ENCODE measurements at regions not wholly inside any gene's neighbourhood (a gene's known extent, or its start where the extent isn't known, plus 50 kb on each side); places are given as distances from the start of the nearest gene placed in this dataset.

DNA sequence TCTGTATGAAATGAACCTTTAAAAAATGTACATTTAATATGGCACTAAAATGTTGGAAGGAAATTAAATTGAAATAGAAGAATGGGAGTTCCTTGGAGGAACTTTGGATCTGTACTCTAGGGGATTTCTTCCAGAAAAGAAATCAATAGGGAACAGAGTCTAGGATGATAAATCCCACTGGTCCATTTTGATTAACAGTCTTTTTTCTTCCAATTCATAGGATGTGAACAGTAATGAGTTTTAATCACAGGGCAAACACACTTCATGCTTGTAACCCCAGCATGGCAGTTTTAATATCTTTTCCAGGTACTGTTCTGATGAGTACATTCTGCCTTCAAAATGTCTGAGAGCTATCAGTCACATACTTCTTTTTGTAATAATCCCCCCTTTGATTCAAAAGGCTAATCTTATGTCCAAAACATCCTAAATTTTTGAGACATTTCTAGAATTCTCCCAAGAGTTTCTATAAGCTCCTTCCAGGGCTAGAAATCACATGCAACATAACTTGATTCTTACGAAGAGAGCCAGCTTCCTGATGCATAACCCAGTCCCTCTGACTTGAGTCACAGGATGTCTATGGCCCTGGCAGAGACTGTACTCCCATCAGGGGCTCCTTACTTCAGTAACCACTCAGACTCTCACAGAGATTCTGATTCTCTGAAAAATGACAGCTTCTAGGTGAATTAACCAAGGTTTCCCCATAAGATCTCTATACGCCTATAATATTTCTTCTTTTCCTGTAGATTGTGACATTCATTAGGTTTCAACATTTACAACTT lies 112.9 kb downstream of the SLC36A4 start:
- TF ChIP-seq, protein P1, sequence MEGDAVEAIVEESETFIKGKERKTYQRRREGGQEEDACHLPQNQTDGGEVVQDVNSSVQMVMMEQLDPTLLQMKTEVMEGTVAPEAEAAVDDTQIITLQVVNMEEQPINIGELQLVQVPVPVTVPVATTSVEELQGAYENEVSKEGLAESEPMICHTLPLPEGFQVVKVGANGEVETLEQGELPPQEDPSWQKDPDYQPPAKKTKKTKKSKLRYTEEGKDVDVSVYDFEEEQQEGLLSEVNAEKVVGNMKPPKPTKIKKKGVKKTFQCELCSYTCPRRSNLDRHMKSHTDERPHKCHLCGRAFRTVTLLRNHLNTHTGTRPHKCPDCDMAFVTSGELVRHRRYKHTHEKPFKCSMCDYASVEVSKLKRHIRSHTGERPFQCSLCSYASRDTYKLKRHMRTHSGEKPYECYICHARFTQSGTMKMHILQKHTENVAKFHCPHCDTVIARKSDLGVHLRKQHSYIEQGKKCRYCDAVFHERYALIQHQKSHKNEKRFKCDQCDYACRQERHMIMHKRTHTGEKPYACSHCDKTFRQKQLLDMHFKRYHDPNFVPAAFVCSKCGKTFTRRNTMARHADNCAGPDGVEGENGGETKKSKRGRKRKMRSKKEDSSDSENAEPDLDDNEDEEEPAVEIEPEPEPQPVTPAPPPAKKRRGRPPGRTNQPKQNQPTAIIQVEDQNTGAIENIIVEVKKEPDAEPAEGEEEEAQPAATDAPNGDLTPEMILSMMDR (IDR thresholded peaks at IDR 0.05) = no peak
- no peak for TF ChIP-seq POLR2A (IDR thresholded peaks at IDR 0.05)
